Thyroid gland (tissue), 4 donors: ENCODE measurements at regions not wholly inside any gene's neighbourhood (a gene's known extent, or its start where the extent isn't known, plus 50 kb on each side); places are given as distances from the start of the nearest gene placed in this dataset.

Source experiments
- POLR2A ChIP-seq, 2 donors: fragments of 450-650 bp; IDR thresholded peaks; one replicate each; pipeline ENCODE4 v1.6.1; 2017; ENCODE audit warnings: antibody characterized with exemption in 2 of 2, mild to moderate bottlenecking in 2 of 2, moderate library complexity in 1 of 2
- TF ChIP-seq, protein P1 (sequence below), 6 experiments: fragments of 200-600 bp in 3 of 6; fragments of 450-650 bp in 3 of 6; sonication (generic) in 3 of 6; IDR thresholded peaks; one replicate each; pipeline ENCODE4 v1.5.1; 2016 to 2019; ENCODE audit warnings: antibody characterized with exemption in 6 of 6, mild to moderate bottlenecking in 2 of 6, inconsistent platforms in 1 of 6, moderate library complexity in 1 of 6

DNA sequence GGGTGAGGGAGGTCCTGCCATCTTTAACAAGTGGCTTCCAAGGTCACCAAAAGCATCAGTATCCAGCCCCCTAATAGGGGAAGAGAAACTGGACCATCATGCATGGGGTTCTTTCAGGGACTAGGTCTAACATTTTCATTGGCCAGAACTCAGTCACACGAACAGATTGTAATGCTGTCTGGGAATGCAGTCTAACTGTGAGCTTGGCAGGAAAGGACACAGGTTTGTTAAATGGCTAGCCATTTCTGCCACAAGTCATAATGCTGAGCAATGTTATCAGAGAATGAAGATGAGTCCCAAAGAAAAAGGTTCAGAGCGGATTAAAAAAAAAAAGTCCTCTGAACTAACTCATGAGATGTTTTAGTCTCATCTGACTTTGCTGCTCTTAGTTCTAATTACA, 70.9 kb upstream of the TNP1 start:
- TF ChIP-seq, protein P1, sequence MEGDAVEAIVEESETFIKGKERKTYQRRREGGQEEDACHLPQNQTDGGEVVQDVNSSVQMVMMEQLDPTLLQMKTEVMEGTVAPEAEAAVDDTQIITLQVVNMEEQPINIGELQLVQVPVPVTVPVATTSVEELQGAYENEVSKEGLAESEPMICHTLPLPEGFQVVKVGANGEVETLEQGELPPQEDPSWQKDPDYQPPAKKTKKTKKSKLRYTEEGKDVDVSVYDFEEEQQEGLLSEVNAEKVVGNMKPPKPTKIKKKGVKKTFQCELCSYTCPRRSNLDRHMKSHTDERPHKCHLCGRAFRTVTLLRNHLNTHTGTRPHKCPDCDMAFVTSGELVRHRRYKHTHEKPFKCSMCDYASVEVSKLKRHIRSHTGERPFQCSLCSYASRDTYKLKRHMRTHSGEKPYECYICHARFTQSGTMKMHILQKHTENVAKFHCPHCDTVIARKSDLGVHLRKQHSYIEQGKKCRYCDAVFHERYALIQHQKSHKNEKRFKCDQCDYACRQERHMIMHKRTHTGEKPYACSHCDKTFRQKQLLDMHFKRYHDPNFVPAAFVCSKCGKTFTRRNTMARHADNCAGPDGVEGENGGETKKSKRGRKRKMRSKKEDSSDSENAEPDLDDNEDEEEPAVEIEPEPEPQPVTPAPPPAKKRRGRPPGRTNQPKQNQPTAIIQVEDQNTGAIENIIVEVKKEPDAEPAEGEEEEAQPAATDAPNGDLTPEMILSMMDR (IDR thresholded peaks at IDR 0.05), result no peak
- no peak for TF ChIP-seq POLR2A (IDR thresholded peaks at IDR 0.05)
